Activated CD8-positive, alpha-beta memory T cell treated with anti-CD3 and anti-CD28 coated beads for 1 hour (primary cell): ENCODE measurements at regions not wholly inside any gene's neighbourhood (a gene's known extent, or its start where the extent isn't known, plus 50 kb on each side); places are given as distances from the start of the nearest gene placed in this dataset.
"Not testable (repeated sequence)": the region's sequence is repeated elsewhere in the genome, so short reads cannot be mapped to it uniquely, and the experiment has no call there.

ENCODE experiments used
- DNase-seq, 2 donors: peaks; one replicate each; pipeline ENCODE4 v3.0.0-alpha.2; 2020; ENCODE audit warnings: low read depth in 1 of 2; ENCODE audit errors: extremely low read depth in 1 of 2

DNA sequence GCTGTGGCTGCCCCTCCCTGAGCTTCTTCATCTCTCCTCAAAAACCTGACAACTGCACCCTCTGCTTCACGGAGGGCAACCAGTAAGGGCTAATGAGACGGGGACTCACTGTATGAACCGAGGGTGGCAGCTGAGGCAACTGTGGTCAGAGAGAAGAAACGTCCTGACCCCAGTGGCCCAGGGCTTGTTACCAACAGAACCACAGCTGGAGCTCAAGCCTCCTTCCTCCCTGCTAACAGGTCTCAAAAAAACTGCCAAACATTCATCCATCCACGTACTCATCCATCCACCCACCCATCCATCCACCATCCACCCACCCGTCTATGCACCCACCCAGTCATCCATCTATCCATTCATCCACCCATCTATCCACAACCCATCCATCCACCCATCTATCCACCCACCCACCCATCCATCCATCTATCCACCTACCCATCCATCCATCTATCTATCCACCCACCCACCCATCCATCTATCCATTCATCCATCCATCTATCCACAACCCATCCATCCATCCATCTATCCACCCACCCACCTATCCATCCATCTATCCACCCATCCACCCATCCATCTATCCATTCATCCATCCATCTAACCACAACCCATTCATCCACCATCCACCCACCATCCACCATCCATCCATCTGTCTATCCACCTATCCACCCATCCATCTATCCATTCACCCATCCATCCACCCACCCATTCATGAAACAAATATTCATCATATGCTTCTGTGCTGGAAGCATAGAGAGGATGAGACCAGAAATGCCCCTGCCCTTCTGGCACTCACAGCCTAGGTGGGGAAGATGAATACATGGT is 111.7 kb downstream of the PDGFA start:
- DNase-seq: no peak

DNA sequence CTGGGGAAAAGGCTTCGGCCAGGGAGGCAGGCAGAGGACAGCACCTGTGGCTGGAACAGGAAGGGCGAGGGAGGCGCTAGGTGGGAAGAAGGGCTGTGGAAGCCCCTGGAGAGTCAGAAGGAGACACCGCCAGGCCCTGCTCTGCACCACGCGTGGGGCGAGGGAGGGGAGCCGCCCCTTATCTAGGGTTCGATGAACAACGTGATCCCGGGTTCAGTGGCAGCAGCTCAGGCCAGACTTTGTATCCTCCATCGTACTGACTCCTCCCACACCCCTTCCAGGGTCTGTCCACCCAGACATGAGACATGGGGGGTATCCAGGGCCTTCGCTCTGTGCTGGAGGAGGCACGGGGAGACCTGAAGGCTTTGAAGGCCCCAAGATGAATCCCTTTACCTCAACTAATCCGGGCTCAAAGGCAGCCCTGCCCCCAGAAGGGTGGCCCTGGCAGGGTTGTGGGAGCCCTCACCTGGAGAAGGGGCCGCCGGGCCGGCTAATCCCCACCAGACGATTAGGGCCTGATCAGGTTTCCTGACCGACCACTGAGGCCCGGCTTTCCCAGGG is 110.8 kb downstream of the PDGFA start:
- no peak for DNase-seq

DNA sequence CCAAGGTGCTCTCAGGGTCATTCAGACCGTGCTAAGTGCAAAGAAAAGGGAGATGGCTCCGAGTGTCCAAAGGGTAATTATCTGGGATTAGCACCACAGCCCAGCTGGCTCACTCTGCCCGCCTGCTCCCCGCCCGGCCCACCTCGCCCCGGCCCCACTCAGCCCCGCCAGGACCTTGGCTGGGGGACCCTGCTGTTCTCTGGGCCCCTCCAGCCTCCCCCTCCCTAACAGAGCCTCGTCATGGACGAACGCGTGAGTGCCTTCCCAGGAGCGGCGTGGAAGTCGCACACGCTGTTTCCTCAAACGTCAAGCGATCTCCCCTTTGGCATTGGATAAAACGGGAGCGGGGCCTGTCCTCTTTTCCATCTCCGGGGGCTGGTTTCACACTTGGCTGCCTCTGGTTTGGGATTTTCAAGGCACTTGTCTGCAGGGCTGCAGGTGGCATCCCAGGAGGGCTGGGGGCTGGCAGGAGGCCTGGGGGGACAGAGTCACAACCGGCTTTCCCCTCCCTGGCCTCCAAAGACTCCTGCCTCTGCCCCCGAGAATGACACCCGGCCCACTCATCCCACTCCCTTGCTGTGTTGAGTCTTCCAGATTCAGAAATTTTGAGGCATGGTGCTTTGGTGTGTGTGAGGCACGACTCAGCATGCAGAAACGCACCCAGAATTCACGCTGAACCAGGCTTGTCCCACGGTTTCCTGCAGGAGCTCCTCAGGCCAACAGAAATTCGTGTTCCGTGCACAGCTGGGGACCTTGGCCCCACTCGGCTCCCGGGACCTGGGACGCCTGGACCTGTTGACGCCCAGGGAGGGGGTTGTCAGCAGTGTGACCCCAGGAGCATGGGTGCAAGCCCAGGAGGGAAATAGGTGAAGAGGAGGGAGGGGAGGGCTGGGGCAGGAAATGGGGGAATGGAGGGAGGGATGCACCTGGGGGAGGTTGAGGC is 110.0 kb downstream of the PDGFA start:
- DNase-seq: no peak

DNA sequence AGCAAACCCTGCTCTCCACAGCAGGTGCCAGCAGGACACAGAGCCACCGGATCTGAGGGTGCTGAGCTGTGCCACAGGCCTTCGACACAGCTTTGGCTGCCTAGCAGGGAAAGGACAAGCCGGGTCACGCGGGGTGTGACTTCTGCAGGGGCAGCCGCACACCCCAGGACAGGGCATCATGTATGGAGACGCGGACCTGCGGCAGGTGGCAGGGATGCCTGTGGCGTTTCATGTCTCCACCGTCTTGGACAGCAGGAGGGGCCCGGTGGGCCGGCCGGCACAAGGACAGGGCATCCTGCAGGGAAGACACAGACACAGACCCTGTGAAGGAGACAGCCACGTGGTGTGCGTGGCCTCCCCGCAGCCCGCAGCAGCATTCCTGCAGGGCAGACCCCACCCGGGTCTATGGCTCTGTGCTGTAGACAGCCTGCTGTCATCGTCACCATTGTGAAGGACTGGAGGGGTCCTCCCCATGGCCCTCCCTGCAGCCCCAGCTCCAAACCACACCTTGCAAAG is 109.2 kb downstream of the PDGFA start:
- no peak for DNase-seq

DNA sequence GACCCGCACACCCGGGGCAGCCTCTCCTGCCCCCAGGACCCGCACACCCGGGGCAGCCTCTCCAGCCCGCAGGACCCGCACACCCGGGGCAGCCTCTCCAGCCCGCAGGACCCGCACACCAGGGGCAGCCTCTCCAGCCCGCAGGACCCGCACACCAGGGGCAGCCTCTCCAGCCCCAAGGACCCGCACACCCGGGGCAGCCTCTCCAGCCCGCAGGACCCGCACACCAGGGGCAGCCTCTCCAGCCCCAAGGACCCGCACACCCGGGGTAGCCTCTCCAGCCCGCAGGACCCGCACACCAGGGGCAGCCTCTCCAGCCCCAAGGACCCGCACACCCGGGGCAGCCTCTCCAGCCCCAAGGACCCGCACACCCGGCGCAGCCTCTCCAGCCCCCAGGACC is 108.5 kb downstream of the PDGFA start:
- DNase-seq: not testable (repeated sequence)

DNA sequence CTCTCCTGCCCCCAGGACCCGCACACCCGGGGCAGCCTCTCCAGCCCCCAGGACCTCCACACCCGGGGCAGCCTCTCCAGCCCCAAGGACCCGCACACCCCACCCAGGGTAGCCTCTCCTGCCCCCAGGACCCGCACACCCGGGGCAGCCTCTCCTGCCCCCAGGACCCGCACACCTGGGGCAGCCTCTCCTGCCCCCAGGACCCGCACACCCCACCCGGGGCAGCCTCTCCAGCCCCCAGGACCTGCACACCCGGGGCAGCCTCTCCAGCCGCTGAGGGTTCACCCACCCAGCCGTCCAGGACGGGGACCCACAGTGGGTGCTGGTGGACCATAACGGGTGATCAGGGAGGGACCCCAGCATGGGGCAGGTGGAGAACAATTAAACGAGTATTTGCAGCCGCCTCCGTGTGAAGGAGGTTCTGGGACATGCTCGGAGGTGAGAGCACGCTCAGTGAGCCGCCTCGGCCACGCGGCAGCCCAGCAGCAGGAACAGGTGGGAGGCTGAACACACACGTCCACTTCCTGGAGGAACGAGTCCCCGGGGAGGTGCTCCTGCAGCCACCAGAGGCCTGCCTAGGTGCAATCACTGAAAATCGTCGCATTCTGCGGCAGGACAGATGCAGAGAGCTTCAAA is 107.9 kb downstream of the PDGFA start:
- DNase-seq: no peak

DNA sequence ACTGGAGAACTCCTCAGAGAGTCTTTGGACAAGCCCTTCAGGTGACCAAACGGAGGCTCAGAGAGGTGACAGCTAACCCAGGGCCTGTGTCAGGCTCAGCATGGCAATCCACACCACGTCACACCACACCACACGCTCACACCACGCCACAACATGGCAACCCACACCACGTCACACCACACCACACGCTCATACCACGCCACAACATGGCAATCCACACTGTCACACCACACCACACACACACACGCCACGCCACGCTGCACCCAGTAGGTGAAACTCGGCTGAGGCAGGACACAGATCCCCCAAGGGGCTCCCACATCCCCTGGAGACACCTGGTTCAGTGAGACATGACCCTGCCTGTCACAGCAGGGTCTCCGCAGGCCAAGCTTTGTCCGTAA is 107.3 kb downstream of the PDGFA start:
- no peak for DNase-seq

DNA sequence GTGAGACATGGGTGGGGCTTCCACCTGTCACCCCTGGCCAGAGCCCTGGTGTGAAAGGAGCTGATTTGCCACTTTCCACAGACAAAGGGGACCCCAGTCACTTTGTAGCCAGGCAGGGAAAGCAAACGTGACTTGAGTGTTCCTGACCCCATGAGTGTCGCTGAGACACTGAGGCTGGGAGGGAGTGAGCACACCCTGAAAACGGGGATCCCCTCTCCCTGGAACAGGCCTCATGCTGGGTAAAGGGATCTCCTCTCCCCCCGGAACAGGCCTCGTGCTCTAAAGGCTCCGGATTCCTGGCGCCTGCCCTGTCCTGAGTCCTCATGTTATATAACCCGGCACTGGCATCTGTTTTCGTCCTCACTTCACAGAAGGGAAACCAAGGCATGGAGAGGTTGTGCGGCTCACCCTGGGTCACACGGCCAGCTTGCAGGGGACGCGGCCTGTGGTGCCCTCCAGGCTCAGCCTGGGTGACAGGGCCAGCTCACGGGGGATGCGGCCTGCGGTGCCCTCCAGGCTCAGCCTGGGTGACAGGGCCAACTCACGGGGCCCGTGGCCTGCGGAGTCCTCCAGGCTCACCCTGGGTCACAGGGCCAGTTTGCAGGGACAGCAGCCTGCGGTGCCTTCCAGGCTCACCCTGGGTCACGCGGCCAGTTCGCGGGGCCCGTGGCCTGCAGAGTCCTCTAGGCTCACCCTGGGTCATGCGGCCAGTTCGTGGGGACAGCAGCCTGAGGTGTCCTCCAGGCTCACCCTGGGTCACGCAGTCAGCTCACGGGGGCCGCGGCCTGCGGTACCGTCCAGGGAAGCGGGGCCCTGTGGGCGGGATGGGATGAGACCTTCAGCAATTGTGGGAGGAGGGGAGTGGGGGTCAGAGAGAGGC is 104.7 kb downstream of the PDGFA start:
- DNase-seq: no peak

DNA sequence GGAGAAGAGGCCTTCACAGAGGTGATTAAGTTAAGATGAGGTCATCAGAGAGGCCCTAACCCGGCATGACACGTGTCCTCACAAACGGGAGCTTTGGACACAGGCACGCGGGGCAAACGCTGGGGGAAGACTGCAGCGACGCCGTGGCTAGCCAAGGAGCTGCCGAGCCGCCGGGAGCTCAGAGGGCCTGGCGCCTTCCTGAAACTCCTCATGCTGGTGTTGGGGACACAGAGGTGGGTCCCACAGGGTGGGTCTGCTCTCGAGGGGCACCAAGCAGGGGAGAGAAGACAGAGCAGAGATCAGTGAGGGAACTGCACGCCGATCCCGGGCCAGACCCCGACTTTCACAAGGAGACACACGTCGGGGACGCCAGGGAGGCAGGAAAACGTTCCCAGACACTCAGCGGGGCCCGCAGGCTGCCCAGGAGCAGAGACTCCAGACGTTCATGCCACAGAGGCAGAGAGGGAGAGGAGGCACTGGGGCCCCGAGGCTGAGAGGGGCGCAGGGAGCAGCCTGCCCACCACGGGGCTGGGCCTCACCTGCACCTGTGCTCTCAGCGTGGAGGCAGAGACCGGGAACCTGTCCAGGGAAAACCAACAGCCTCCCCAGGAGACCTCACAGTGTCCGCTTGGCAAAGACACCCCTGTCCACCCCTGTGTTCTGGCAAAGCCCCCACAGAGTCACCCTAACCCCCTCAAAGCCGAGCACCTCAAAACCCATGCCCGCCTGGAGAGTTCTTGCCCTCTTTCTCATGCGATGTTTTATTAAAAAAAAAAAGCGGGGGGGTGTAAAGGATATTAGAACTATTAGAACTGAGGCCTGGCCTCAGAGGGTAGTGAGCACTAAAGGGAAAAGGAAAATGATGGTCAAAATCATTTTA is 103.8 kb downstream of the PDGFA start:
- no peak for DNase-seq

DNA sequence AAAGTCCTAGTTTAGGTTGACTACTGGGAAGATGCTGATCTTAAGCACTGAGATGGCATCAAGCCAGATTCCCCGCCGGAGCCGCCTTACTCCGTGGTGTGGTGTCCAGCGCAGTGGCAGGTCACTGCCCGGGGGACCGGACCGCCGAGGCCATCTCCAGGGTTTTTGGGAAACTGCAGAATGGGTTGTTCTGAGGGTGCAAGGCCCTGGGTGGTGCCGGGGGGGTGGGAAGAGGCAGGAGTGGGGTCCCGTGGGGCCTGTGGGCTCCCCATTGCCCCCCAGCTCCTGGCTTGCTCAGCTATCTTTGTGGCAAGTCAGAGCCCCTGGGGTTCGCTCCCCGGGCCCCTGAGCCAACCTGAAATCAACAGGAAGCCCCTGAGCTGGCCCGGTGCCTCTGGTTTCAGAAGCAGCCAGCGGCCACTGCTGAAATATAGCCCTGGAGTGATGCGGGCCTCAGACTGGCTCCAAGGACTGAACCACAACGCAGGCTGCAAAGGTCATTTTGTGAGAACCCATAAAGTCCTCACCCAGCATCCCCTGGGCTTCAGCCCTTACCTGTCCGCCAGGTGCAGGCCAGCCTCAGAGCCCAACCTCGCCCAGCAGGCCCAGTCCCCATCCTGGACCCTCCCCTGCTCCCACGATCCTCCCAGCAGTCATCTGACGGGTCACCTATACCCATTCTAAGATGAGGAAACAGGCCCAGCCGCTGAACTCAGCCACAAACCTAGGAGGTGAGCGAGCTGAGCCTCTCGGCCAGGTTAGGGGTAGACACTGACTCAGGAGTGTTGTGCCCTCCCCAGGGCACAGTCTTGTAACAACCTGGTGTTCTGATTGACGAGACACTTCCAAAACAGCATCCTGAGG is 102.7 kb downstream of the PDGFA start:
- no peak for DNase-seq

DNA sequence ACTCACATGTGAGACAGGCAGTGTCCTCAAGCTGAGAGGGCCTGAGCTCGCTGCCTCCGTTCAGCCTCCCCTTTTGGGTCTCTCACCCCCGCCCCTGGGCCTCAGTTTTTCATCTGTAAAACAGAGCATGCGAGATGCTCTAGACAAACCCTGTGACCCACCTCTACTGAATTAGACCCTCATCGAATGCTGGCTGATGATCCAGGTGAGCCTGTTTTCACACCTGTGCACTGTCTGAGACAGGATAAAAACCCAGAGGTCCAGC is 102.1 kb downstream of the PDGFA start:
- DNase-seq: no peak

DNA sequence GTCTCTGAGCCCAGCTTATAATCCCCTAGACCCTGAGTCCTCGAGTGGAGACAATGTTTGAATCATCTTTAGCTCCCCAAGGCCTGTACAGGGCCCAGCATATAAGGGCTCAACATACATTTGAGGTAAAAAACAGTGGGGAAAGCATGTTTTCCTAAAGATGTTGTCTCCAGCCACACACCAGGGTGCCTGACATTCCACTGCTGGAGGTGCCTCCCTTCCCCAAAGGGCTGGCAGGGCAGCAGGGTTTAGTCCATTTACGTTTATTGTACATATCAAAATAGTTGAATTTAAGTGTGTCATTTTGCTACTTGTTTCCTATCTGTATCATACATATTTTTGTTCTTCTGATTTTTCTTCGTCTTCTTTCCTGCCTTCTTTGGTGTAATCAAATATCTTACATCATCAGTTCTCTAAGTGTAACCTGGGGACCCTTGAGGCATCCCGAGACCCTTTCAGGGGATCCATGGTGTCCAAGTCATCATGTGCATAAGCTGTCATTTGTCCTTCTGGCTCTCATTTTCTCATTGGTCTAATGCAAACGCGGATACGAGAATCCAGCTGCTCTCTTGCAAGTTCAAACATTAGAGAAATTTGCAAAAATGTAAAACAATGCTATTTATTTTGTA is 101.6 kb downstream of the PDGFA start:
- no peak for DNase-seq

DNA sequence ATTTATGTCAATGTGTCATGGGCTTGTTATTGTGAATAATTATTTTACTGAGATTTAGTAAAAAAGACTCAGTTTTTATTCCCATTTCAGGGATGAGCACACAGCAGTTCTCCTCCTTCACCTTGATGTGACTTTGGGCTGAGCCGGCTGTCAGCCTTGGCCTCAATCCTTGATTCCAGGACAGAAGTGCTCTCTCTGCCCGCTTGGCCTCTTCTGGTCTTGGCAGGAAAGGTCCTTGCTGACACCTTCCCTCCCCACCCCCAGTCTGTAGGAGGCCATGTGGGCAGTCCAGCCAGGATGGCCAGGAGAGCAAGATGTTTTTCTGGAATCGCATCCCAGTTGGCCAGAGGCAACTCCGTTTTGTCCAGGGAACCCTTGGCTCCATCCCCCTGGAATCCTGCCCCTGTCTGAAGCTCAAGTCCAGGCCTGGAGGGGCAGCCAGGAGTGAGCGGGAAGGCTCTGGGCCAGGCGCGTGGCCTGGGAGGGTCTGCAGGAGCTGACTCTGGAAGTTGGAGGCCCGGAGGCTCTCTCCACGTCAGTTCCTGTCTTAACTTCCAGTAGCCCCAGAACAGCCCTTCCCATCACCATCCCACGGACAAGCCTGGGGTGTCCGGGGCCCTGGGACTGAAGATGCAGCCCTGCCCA is 100.9 kb downstream of the PDGFA start:
- DNase-seq: no peak

DNA sequence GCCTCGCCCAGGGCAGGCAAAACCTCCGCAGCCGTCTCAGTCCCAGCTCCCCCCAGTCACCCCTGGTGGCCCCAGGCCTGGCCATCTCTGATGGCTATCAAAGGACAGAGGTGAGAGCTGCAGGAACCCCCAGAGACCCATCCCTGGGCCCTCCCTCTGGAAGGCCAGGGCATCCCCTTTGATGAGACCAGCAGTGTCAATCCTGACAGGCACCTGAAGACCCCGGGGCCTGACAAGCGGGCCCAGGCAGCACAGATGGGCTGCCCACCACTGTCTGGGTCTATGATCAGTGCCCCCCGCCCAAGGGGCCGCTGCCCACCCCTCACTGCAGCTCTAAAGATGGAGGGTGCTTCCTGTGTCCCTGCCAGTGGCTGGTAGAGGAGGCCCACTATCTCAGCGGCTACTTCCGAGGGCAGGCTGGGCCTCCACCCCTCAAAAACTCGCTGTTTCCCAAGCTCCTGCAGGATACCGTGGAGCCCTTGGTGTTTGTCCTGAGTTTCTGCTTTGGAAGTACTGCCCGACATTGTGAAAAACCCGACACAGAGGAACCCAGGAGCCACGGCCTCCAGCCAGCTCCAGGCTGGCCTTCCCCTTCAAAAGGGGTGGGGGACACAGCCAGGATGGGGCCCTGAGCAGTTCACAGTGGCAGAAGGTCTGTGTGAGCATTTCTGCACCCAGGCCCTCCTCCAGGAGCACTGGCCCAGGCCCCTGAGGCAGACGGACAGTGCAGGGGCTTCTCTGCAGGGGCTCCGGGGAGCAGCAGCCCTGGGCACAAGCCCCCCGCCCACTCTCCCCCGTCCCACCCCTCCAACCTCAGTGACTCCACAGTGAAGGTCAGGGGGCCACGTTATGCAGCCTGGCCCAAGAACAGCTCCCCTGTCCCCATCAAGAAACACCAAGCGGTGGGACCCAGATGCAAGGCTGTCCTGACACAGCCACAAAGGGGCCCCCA is 99.2 kb downstream of the PDGFA start:
- no peak for DNase-seq

DNA sequence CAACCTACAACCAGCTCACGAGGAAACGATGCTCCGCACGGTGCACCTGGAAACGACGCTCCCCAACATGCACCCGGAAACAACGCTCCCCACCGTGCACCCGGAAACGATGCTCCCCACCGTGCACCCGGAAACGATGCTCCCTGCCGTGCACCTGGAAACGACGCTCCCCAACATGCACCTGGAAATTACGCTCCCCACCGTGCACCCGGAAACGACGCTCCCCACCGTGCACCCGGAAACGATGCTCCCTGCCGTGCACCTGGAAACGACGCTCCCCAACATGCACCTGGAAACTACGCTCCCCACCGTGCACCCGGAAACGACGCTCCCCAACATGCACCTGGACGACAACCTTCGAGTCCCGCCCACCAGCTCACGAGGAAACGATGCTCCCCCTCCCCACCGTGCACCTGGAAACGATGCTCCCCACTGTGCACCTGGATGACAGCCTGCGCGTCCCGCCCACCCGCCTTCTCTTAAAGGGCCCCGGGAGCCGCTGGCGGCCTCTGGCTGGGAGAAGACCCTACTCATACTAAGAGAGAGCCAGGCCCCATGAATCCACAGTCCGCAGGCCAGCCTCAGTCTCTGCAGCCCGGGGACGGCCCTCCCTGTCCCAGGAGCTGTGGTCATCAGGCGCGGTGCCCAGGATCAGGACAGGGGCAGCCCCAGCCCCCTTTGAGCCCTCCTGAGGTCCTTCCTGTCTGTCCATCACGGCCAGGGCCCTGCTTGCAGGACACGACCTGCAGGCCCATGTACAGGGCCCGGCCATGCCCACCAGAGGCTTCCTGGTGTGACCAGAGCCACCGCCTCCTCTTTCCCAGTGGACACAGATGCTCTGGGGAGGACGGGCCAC is 98.3 kb downstream of the PDGFA start:
- DNase-seq: no peak
